ENCODE measurements at regions not wholly inside any gene's neighbourhood (a gene's known extent, or its start where the extent isn't known, plus 50 kb on each side); places are given as distances from the start of the nearest gene placed in this dataset.
A peak's percentile ranks its signal among the peaks of the same experiment; 100 is the strongest.
"Not testable (repeated sequence)": the region's sequence is repeated elsewhere in the genome, so short reads cannot be mapped to it uniquely, and the experiment has no call there.

- DNase-seq, result no peak
Observed at GRCh38 chr2:195342061-195342460, 315.0 kb upstream of the SLC39A10 start.

DNA sequence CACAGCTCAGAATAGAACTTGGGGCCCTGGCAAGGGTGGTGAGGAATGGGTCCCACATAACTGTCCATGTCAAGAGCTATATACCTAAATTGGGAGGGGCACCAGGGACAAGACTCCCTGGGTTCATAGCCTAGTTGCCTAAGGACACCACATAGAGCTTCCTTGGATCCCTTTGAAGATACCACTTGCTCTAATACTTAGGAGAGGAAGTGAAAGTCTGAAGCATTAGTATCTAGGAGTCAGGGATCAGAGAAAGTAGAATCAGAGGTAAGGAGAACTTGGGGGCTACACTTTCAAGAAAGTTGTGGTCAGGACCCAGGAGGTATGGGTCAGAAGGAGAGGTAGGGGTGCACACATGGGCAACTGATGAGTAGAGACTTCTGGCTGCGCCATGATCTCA, 318.2 kb upstream of the SLC39A10 start:
- DNase-seq, result no peak

- DNase-seq, result no peak
Observed at GRCh38 chr2:195337597-195337996, 319.4 kb upstream of the SLC39A10 start.

- DNase-seq, result no peak
Observed at GRCh38 chr2:195333869-195334268, 323.2 kb upstream of the SLC39A10 start.

GRCh38 chr2:195331966-195332365, 325.1 kb upstream of the SLC39A10 start:
- no peak for DNase-seq

DNA sequence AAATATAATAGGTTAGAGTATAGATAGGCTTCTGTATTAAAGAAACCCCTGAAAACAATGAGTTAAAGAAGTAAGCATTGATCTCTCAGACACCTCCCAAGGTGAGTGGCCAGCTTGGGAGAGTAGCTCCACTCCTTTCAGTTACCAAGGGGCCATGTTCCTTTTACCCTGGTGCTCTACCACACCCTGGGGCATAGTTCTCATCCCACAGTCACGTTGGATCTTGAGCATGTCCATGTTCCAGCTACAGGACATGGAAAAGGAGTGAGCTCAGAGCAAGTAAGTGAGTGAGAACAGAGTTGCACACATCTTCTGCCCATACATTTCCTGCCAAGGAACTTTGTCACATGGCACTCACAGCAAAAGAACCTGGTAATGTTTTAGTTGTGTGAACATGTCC, 325.9 kb upstream of the SLC39A10 start:
- no peak for DNase-seq

DNA sequence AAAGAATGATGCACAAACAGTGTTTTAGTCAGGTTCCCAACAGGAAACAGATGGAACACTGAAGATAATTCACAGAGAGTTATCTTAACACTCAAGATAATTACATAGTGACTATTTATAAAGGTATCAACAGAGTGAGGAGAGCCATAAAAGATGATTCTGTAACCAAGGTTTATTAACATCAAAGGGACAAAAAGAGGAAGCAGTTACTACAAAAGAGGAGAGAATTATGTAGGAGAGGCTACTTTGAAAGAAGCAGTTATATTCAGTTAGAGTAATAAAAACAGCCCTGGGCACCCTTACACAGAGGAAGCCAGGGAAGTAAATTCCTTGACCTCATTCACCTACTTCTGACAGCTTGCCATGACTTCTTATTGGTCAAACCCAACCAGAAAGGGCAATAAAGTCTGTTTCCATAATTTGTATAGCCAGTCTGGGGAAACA, 326.5 kb upstream of the SLC39A10 start:
- no peak for DNase-seq

DNA sequence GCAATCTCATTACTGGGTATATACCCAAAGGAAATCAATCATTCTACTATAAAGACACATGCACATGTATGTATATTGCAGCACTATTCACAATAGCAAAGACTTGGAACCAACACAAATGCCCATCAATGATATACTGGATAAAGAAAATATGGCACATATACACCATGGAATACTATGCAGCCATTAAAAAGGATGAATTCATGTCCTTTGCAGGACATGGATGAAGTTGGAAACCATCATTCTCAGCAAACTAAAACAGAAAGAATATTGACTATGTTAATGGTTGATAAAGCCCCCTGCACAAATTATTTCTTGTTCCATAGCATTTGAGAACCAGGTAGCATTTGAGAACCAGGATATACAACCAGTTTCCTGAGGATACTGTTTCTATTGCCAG, 327.2 kb upstream of the SLC39A10 start:
- DNase-seq, result not testable (repeated sequence)

DNA sequence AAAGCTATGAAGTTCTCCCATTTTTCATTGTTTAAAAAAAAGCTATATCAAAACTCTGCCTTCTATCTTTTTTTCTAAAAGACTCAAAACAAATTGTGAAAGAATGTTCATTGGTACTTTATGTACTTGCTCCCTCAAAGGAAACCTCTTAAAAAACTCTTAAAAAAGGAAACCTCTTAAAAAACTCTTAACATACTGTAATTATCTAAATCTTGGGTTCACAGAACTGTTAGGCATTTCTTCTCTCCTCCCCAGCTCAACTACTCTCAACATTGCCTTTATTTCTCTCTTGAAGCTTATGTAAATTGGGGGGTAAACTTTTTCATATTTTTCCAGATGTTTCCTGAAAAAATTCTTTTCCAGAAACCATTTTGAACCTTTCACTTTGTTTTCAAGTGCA, 330.5 kb upstream of the SLC39A10 start:
- DNase-seq, result no peak

GRCh38 chr2:195322324-195322723, 334.7 kb upstream of the SLC39A10 start:
- no peak for DNase-seq

- DNase-seq, result no peak
Observed at GRCh38 chr2:195320413-195320973, 336.5 kb upstream of the SLC39A10 start.

DNA sequence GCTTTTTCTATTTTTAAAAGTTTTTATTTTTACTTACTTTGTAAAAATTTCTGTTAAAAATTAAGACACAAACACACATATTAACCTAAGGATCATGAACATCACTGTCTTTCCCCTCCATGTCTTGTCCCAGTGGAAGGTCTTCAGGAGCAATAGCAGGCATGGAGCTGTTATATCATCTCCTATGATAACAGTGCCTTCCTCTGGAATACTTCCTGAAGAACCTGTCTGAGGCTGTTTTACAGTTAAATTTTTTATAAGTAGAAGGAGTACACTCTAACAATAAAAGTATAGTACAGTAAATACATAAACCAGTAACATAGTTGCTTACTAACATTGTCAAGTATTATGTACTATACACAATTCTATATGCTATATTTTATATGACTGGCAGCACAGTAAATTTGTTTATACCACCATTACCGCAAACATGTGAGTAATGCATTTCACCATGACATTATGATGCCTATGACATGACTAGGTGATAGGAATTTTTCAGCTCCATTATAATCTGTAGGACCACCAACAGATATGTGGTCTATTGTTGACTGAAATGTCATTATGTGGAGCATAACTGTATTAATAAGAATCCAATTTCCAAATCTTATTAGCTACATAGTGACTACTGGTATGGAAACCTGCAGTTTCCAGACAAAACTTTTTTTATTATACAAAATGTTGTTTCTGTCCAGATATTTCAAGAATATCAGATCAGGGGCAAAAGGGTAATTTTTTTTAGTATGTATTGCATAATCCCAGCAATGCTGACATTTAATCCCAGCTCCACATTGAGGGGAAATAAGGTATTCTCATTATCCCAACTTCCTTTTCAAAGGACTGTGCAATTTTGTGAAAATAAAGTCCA, 337.2 kb upstream of the SLC39A10 start:
- no peak for DNase-seq

- peak; percentile 5 for DNase-seq
Observed at GRCh38 chr2:195319112-195319460, 337.9 kb upstream of the SLC39A10 start.

- peak; percentile 34 for DNase-seq
Observed at GRCh38 chr2:195318440-195319111, 338.4 kb upstream of the SLC39A10 start.

DNA sequence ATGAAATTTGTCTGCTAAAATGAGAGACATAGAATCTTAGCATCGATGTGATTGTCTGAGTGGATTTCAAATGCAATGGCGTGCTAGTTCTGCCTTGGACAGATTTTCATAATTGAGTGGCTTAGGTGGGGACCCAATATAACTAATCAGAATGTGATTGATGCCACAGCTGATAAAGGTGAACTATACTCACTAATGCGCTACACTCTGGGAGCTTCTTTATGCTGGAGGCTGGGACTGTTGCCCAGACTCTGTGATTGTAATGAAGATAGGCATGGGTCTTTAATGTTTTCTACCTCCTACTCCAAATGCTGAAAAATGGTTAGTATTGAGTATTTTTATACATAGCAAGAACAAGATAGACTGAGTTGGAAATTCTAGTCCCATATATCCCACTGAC, 339.5 kb upstream of the SLC39A10 start:
- no peak for DNase-seq

- no peak for DNase-seq
Observed at GRCh38 chr2:195316486-195316885, 340.5 kb upstream of the SLC39A10 start.

- no peak for DNase-seq
Observed at GRCh38 chr2:195313962-195314361, 343.1 kb upstream of the SLC39A10 start.

- no peak for DNase-seq
Observed at GRCh38 chr2:195312662-195313061, 344.4 kb upstream of the SLC39A10 start.

DNA sequence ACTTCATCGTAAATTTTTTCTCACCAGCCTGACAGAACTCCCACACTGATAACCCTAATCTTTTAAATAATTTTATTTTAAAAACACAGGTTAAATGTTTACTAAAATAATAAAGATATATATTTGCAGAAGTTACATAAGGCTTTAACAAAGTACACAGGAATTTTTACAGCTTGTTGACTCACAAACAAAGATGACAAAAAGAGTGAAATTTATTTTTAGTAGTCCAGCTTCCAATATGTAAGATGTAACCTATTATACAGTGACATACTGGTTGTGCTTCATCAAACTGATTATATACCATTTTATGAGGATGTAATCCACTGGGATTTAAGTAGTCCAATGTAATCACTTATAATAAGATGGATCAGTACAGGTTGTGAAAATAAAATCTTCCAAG, 348.9 kb upstream of the SLC39A10 start:
- no peak for DNase-seq

DNA sequence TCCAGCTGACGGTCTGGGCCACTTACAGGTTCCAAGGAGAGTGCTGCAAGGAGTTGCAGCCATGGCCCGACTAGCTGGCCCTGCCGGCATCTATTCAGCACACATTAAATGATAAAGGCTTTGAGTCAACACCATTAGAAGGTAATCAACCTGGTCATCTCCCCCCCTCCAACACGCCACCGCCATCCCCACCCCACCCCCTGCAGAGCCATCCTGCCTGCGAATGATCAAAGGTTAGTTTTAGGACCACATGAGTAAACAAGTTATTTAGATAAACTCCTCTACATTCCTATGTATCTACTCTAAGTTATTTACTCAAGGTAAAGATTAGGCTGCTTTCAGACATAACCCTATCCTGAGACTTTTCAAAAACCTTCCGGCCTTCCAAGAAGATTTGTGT, 349.3 kb upstream of the SLC39A10 start:
- DNase-seq, result no peak

DNA sequence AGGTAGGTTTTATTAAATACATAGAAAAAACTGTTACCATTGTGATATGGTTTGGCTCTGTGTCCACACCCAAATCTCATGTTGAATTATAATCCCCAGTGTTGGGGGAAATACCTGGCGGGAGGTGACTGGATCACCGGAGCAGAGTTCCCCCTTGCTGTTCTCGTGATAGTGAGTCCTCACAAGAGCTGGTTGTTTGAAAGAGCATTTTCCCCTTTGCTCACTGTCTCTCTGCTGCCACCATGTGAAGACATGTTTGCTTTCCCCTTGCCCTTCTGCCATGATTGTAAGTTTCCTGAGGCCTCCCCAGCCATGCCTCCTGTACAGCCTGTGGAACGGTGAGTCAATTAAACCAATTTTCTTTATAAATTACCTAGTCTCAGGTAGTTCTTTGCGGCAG, 352.7 kb upstream of the SLC39A10 start:
- no peak for DNase-seq

DNA sequence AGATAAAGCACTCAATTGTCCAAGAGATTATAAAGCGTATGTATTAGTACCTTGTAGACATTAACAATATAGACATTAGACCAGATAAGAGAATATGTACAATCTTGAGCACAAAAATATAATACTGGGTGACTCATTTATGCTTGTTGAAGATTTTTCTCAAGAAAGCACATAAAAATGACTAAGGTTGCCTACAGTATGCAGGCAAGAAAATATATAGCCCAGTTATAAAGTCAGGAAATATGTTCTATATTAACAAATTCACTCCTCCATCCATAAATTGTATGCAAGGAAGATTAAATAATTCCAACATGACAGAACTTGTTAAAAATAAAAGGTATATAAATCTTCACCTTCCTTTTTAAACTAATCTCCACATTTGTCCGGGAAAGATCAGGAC, 356.4 kb upstream of the SLC39A10 start:
- no peak for DNase-seq

DNA sequence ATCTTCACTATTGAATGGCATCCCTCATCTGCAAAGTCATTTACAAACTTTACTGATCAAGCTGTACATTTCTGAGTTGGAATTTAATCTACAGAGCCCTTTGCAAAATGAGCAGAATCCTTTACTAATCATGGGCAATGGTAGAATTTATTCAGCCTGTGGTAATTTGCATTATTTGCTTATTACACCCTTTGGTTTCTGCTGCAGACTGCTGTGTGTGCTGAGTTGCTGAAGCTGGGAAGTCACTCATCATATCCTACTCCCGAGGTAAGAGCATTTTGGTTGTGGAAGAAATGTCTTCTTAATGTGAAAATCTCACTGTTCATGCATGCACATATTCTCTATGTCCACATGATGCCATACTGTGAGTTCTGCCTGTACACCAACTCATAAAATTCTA, 357.4 kb upstream of the SLC39A10 start:
- DNase-seq, result no peak

DNA sequence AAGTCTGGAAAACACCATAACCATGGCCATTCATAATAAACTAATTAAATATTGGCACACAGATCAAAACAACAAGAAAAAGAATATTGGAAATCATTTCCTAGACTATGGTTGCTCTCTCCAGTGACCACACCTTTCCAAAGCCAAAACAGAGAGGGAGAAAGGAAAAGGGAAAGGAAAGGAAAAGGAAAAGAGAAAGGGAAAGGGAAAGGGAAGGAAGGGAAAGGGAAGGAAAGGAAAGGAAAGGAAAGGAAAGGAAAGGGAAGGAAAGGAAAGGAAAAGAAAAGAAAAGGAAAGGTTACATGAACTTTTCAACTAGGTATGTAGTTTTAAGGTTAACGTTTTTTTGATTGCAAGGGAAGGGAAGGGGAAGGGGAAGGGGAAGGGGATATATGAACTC, 360.5 kb upstream of the SLC39A10 start:
- no peak for DNase-seq

Measured in amniotic stem cell (primary cell).